Stomach smooth muscle (tissue), 2 donors: ENCODE measurements at regions not wholly inside any gene's neighbourhood (a gene's known extent, or its start where the extent isn't known, plus 50 kb on each side); places are given as distances from the start of the nearest gene placed in this dataset.

Experiments used
- H3K27ac ChIP-seq: one replicate; pipeline ENCODE4 v1.7.0; 2013; ENCODE audit warnings: mild to moderate bottlenecking, low read length, inconsistent platforms
- H3K27me3 ChIP-seq, 2 donors: one replicate each; pipeline ENCODE4 v1.7.0; 2013; ENCODE audit warnings: low read length in 2 of 2; ENCODE audit not compliant: insufficient read depth in 2 of 2, control insufficient read depth in 1 of 2
- H3K36me3 ChIP-seq, 2 donors: one replicate each; pipeline ENCODE4 v1.7.0; 2013; ENCODE audit warnings: low read length in 2 of 2; ENCODE audit not compliant: control insufficient read depth in 2 of 2, insufficient read depth in 2 of 2
- H3K4me1 ChIP-seq: one replicate; pipeline ENCODE4 v1.7.0; 2013; ENCODE audit warnings: low read length; ENCODE audit not compliant: control insufficient read depth, insufficient read depth
- H3K4me3 ChIP-seq, 2 donors: one replicate each; pipeline ENCODE4 v1.7.0; 2013; ENCODE audit warnings: low read length in 2 of 2
- H3K9ac ChIP-seq, 2 donors: one replicate each; pipeline ENCODE4 v1.7.0; 2013; ENCODE audit warnings: low read length in 2 of 2, mild to moderate bottlenecking in 1 of 2
- H3K9me3 ChIP-seq, 2 donors: one replicate each; pipeline ENCODE4 v1.7.0; 2013; ENCODE audit warnings: low read length in 2 of 2; ENCODE audit not compliant: control insufficient read depth in 2 of 2
- donor health status: healthy.
- donor health status: Pancreatic carcinoma.

- Histone ChIP-seq H3K36me3 (no peaks in the 10 kb centered on the region), H3K4me3 (peak overlapping the region; percentile 84 to 86), H3K9me3 (no peaks in the 10 kb centered on the region), H3K9ac (peak overlapping the region; percentile 15 to 62), H3K4me1 (peaks cover 5% of the 10 kb centered on the region), H3K27ac (no peak overlapping the region), H3K27me3 (no peaks in the 10 kb centered on the region)
Measured at GRCh38 chr7:65251851-65252620, 121.6 kb upstream of the ZNF92 start.

GRCh38 chr7:65250697-65251395 is 122.8 kb upstream of the ZNF92 start:
- Histone ChIP-seq H3K27me3 (no peaks in the 10 kb centered on the region), H3K4me1 (peaks cover 5% of the 10 kb centered on the region), H3K4me3 (no peak overlapping the region), H3K9me3 (no peaks in the 10 kb centered on the region), H3K9ac (no peak overlapping the region), H3K27ac (no peak overlapping the region), H3K36me3 (no peaks in the 10 kb centered on the region)

GRCh38 chr7:65250216-65250615 is 123.4 kb upstream of the ZNF92 start:
- Histone ChIP-seq H3K4me3 (no peak overlapping the region), H3K4me1 (peaks cover 5% of the 10 kb centered on the region), H3K27ac (no peak overlapping the region), H3K27me3 (no peaks in the 10 kb centered on the region), H3K9ac (no peak overlapping the region), H3K9me3 (no peaks in the 10 kb centered on the region), H3K36me3 (no peaks in the 10 kb centered on the region)

GRCh38 chr7:65247491-65247890 is 126.2 kb upstream of the ZNF92 start:
- no peaks in the 10 kb centered on the region for H3K36me3 ChIP-seq
- H3K27me3 ChIP-seq: peaks cover 0 to 2% of the 10 kb centered on the region in 2 donors
- no peaks in the 10 kb centered on the region for H3K9me3 ChIP-seq
- peaks cover 5% of the 10 kb centered on the region for H3K4me1 ChIP-seq
- no peak overlapping the region for H3K27ac ChIP-seq
- H3K4me3 ChIP-seq: no peak overlapping the region
- no peak overlapping the region for H3K9ac ChIP-seq

- Histone ChIP-seq H3K9ac (no peak overlapping the region), H3K9me3 (no peaks in the 10 kb centered on the region), H3K27ac (no peak overlapping the region), H3K4me1 (peaks cover 5% of the 10 kb centered on the region), H3K27me3 (peaks cover 7 to 22% of the 10 kb centered on the region in 2 donors), H3K36me3 (no peaks in the 10 kb centered on the region), H3K4me3 (peak overlapping the region; percentile 16 to 64)
Measured at GRCh38 chr7:65239707-65240352, 133.8 kb upstream of the ZNF92 start.

- Histone ChIP-seq H3K9ac (no peak overlapping the region), H3K27me3 (peaks cover 7 to 22% of the 10 kb centered on the region in 2 donors), H3K36me3 (no peaks in the 10 kb centered on the region), H3K4me3 (peak overlapping the region in 1 of 2 donors; percentile 64), H3K4me1 (peaks cover 5% of the 10 kb centered on the region), H3K9me3 (no peaks in the 10 kb centered on the region), H3K27ac (no peak overlapping the region)
Measured at GRCh38 chr7:65239324-65239706, 134.3 kb upstream of the ZNF92 start.

- peaks cover 7 to 20% of the 10 kb centered on the region in 2 donors for H3K27me3 ChIP-seq
- no peak overlapping the region for H3K4me3 ChIP-seq
- peaks cover 5% of the 10 kb centered on the region for H3K4me1 ChIP-seq
- H3K9me3 ChIP-seq: no peaks in the 10 kb centered on the region
- H3K27ac ChIP-seq: no peak overlapping the region
- H3K36me3 ChIP-seq: no peaks in the 10 kb centered on the region
- no peak overlapping the region for H3K9ac ChIP-seq
Measured at GRCh38 chr7:65238785-65239184, 134.9 kb upstream of the ZNF92 start.

- H3K27me3 ChIP-seq: peaks cover 5 to 14% of the 10 kb centered on the region in 2 donors
- H3K4me1 ChIP-seq: peaks cover 5% of the 10 kb centered on the region
- H3K4me3 ChIP-seq: no peak overlapping the region
- H3K9me3 ChIP-seq: no peaks in the 10 kb centered on the region
- no peak overlapping the region for H3K9ac ChIP-seq
- H3K36me3 ChIP-seq: no peaks in the 10 kb centered on the region
- H3K27ac ChIP-seq: no peak overlapping the region
Measured at GRCh38 chr7:65235586-65235985, 138.1 kb upstream of the ZNF92 start.

GRCh38 chr7:65233409-65234034 is 140.1 kb upstream of the ZNF92 start:
- peaks cover 0 to 2% of the 10 kb centered on the region in 2 donors for H3K27me3 ChIP-seq
- no peak overlapping the region for H3K4me3 ChIP-seq
- H3K36me3 ChIP-seq: no peaks in the 10 kb centered on the region
- no peaks in the 10 kb centered on the region for H3K4me1 ChIP-seq
- H3K9me3 ChIP-seq: no peaks in the 10 kb centered on the region
- no peak overlapping the region for H3K27ac ChIP-seq
- H3K9ac ChIP-seq: no peak overlapping the region

- Histone ChIP-seq H3K27me3 (no peaks in the 10 kb centered on the region), H3K9ac (no peak overlapping the region), H3K36me3 (no peaks in the 10 kb centered on the region), H3K4me1 (no peaks in the 10 kb centered on the region), H3K9me3 (no peaks in the 10 kb centered on the region), H3K27ac (no peak overlapping the region), H3K4me3 (no peak overlapping the region)
Measured at GRCh38 chr7:65230231-65230630, 143.4 kb upstream of the ZNF92 start.
